ENCODE measurements at regions not wholly inside any gene's neighbourhood (a gene's known extent, or its start where the extent isn't known, plus 50 kb on each side); places are given as distances from the start of the nearest gene placed in this dataset.

- no peak for TF ChIP-seq CTCF (IDR thresholded peaks at IDR 0.05)
- Histone ChIP-seq H3K9me3 (no peaks in the 10 kb centered on the region), H3K4me1 (no peaks in the 10 kb centered on the region), H3K4me3 (no peak overlapping the region), H3K27ac (no peak overlapping the region), H3K27me3 (no peaks in the 10 kb centered on the region), H3K36me3 (no peaks in the 10 kb centered on the region)
- DNase-seq: no peak
- intact Hi-C loops (cut with DNase I): no loop called here
- 33 to 45% methylated on average over 2 of the region's 2 CpGs for WGBS, 2 donors
These were observed 559.4 kb upstream of the KIRREL3 start for GRCh38 chr11:127559978-127560377.

GRCh38 chr11:127552446-127552845 is 551.9 kb upstream of the KIRREL3 start:
- no peak for DNase-seq
- Histone ChIP-seq H3K27me3 (no peaks in the 10 kb centered on the region), H3K4me3 (no peak overlapping the region), H3K27ac (no peak overlapping the region), H3K4me1 (no peaks in the 10 kb centered on the region), H3K9me3 (no peaks in the 10 kb centered on the region), H3K36me3 (no peaks in the 10 kb centered on the region)
- 69 to 71% methylated on average over 6 of the region's 6 CpGs for WGBS, 2 donors
- intact Hi-C loops (cut with DNase I): no loop called here
- TF ChIP-seq POLR2A (IDR thresholded peaks at IDR 0.05) (no peak), CTCF (IDR thresholded peaks at IDR 0.05) (no peak)

GRCh38 chr11:127531167-127531566 is 530.6 kb upstream of the KIRREL3 start:
- TF ChIP-seq CTCF (IDR thresholded peaks at IDR 0.05): no peak
- no peak for TF ChIP-seq POLR2A (IDR thresholded peaks at IDR 0.05)
- 48 to 50% methylated on average over 3 of the region's 3 CpGs for WGBS, 2 donors
- intact Hi-C loops (cut with DNase I): no loop called here
- Histone ChIP-seq H3K4me1 (no peaks in the 10 kb centered on the region), H3K9me3 (no peaks in the 10 kb centered on the region), H3K27ac (no peak overlapping the region), H3K36me3 (no peaks in the 10 kb centered on the region), H3K4me3 (no peak overlapping the region), H3K27me3 (no peaks in the 10 kb centered on the region)
- no peak for DNase-seq

- no peaks in the 10 kb centered on the region for H3K4me1 ChIP-seq
- intact Hi-C loops (cut with DNase I): no loop called here
- WGBS, 2 donors: 77 to 80% methylated on average over 3 of the region's 3 CpGs
- H3K27ac ChIP-seq: no peak overlapping the region
- no peak for DNase-seq
- no peaks in the 10 kb centered on the region for H3K36me3 ChIP-seq
- H3K9me3 ChIP-seq: no peaks in the 10 kb centered on the region
- H3K27me3 ChIP-seq: no peaks in the 10 kb centered on the region
- TF ChIP-seq POLR2A (IDR thresholded peaks at IDR 0.05) (no peak), CTCF (IDR thresholded peaks at IDR 0.05) (no peak)
- H3K4me3 ChIP-seq: no peak overlapping the region
These were observed 527.7 kb upstream of the KIRREL3 start for GRCh38 chr11:127528297-127528696.

GRCh38 chr11:127524618-127525017 is 524.0 kb upstream of the KIRREL3 start:
- no peak for DNase-seq
- WGBS, 2 donors: 14 to 25% methylated on average over 4 of the region's 4 CpGs
- intact Hi-C loops (cut with DNase I): no loop called here

More at GRCh38 chr11:127524618-127525017, 524.0 kb upstream of the KIRREL3 start:
- no peak overlapping the region for H3K4me3 ChIP-seq
- TF ChIP-seq POLR2A (IDR thresholded peaks at IDR 0.05): no peak
- TF ChIP-seq CTCF (IDR thresholded peaks at IDR 0.05): no peak
- no peaks in the 10 kb centered on the region for H3K9me3 ChIP-seq
- H3K27ac ChIP-seq: no peak overlapping the region
- H3K36me3 ChIP-seq: no peaks in the 10 kb centered on the region
- H3K27me3 ChIP-seq: no peaks in the 10 kb centered on the region
- no peaks in the 10 kb centered on the region for H3K4me1 ChIP-seq
